ENCODE measurements at regions not wholly inside any gene's neighbourhood (a gene's known extent, or its start where the extent isn't known, plus 50 kb on each side); places are given as distances from the start of the nearest gene placed in this dataset.

- TF ChIP-seq ATF2 (CRISPR knock-in tag; IDR thresholded peaks at IDR 0.05) = no peak
- TF ChIP-seq PREB (CRISPR knock-in tag; IDR thresholded peaks at IDR 0.05) = no peak
- no peak for TF ChIP-seq SPEN (CRISPR knock-in tag; IDR thresholded peaks at IDR 0.05; ENCODE audit: low read depth)
- no peak for TF ChIP-seq CTCF (CRISPR knock-in tag; IDR thresholded peaks at IDR 0.05)
- no peak for TF ChIP-seq ATF7-NPFF (CRISPR knock-in tag; IDR thresholded peaks at IDR 0.05; ENCODE audit: low read depth)
- no peak for TF ChIP-seq RAD21 (CRISPR knock-in tag; IDR thresholded peaks at IDR 0.05)
Measured at GRCh38 chr12:14272956-14273912, 92.2 kb upstream of the ATF7IP start.

Measured in HepG2 (cell line).